HG02678 (cell line): ENCODE measurements at regions not wholly inside any gene's neighbourhood (a gene's known extent, or its start where the extent isn't known, plus 50 kb on each side); places are given as distances from the start of the nearest gene placed in this dataset.
"Not testable (repeated sequence)": the region's sequence is repeated elsewhere in the genome, so short reads cannot be mapped to it uniquely, and the experiment has no call there.

Experiments
- ATAC-seq: cut with Tn5 transposase; IDR thresholded peaks from one replicate; pipeline ENCODE4 v1.9.1; 2021; ENCODE audit warnings: mild to moderate bottlenecking, moderate library complexity; ENCODE audit not compliant: unreplicated experiment

DNA sequence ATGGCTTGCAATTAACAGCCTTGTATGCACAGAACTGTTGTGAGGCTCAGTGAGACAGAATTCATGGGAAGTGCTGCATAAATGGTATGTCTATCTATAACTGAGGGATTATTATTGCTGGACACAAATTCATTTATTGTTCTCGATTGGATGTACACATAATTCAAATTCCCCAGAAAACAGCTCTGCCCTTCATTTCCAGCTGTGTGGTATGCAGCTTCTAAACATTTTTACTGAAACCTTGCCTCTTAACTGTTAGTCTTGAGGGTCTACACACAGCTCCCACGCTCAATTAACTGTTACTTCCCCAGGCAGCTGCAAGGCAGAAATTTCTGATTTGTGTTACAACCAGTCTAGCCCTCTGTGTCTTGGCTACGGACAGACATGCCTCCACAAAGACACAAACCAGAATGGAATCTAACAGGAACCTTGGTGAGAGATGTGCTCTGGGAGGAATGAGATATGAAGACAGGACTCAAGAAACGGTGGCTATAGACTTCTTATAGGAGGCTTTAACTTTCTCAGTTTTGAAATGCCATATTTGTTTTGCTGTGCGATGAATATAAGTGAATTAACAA, 139.7 kb upstream of the TBL1XR1 start:
- ATAC-seq, result no peak

DNA sequence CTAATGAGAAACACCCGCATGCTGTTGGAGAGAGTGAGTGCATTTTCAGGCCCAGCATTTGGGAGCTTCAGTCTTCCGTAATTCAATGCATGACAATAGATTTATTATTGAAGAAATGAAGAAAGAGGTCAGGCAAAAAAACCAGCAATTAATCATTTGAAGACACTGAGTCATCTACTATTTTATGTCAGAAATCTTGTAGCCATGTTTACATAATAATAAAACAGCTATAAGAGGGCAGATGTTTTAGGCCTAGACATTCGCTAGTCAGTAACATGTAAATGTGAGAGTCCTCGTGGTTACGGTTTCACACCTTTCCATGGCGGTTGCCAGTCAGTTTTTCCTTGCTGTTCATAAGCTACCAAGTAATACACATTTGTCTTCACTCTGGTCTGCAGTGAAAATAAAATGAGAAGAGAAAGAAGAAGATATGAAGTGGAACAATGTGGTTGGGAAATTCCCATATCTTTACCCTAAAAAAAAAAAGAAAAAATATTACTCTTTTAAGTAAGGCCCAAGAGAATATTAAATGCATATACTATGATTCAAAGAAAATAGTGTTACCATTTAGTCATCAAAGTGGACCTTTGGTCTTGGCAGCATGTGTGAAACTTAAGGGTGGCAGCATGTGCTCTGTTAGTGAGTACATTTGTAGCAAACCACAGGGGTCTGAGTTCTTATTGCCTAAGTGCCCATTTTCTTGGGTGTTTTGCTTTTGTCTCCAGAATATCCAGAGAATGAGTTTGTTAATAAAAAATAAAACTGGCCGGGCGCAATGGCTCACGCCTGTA, 140.5 kb upstream of the TBL1XR1 start:
- ATAC-seq, result peak; percentile 83

DNA sequence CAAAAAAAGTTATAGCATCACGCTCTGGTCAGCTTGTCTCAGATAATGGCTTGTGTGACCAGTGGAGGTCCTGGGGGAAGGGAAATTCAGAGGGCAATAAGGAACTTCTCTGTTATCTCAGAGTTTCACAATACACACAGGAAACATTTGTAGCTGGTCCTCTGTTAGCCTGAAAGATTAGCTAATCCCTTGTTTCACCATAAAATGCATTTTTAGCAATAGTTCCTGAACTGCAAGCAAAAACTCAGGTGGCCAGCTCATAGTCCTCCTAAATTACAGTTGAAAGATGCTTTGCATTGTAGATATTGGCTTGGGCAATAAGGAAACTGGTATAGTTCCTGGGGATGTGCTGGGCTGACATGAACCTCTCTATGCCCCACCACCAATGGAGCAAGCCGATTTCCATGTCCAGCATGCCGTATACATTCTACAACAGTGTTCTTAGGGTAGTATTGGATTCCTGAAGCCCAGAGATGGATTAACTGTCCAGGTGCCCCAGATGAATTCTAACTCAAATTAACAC, 141.5 kb upstream of the TBL1XR1 start:
- ATAC-seq, result no peak

DNA sequence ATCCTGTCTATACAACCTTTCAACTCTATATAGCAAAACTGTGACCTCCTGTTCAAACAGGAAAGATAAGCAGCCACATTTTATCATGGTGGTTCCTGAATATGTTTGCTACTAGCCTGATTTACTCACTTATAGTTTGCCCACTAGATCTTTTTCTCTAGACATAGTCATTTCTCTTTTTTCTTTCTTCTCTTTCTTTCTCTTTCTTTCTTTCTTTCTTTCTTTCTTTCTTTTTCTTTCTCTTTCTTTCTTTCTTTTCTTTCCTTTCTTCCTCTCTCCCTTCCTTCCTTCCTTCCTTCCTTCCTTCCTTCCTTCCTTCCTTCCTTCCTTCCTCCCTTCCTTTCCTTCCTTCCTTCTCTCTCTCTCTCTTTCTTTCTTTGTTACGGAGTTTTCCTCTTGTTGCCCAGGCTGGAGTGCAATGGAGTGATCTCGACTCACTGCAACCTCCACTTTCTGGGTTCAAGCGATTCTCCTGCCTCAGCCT, 142.0 kb upstream of the TBL1XR1 start:
- ATAC-seq, result not testable (repeated sequence)

DNA sequence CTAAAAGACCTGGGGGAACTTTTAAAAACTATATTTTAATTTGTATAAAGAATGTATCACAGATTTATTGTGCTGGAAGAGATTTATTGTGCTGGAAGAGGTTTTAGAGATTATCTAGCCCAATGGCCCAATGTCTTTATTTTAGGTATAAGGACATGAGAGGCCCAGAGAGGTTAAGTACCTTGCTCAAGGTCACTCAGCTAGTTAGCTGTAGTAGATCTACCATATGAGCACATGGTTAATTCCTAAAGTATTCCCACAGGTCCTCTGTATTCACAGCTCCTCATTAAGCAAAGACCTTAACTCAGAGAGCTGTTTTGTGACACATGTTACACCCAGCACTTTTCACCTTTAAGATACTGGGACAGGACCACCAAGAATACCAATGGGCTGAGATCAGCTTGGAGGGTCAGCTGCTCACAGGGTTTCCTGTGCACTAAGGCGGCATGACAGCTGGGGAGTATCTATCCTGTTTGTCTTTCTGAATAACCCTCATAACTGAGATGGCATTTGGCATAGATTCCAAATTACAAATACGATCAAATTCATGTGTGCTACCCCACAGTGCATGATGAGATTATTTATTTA, 143.1 kb upstream of the TBL1XR1 start:
- no peak for ATAC-seq

DNA sequence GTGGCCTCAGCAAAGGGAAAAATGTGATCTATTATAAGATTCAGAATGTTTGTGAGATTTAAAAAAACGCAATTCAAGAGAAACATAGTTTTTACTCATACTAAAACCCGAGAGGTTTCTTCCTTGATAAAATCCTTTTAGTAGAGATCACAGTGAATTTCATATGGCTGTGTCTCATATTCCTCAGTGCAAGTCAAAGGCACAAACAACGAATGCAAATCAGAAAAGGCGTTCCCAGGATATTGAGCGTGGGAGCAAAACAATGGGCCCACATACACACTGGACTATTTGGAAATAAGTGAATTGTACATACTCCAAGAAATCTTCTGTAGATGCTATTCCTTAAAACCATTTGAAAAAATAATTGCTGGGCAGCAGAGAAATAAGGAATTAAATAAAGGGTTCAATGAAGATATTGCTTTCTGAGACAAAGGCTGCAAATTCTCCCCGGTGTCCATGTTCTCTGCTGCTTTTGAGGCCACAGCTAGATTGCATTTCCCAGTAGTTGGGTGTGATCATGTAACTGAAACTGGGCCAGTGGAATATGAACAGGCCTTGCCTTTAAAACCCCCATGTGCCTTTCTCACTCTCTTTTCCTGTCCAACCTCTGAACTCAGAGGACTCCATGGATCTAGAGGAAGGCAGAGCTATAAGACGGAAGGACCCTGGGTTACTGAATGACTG, 144.6 kb upstream of the TBL1XR1 start:
- no peak for ATAC-seq

DNA sequence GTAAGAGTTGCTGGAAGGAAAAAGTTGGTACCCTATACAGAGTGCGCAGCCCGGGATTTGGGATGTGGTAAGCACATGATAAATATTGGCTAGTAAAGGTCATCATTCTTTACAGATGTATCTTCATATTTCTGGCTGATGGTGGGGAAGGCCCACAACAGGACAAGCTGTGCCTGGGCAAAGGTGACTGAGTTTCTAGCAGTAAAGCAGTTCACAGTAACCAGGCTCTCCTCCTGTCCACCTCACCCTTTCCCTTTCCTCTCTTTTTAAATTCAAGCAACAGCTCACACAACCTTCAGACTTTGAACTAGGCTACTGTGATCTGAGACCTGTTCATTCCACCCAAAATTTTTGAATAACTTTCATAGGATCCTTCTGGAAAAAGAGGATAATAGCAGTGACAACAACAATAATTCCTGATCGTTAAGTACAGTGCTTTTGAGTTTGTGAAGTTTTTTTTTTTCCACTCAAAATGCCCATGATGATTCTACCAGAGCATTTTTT, 145.9 kb upstream of the TBL1XR1 start:
- ATAC-seq, result no peak

DNA sequence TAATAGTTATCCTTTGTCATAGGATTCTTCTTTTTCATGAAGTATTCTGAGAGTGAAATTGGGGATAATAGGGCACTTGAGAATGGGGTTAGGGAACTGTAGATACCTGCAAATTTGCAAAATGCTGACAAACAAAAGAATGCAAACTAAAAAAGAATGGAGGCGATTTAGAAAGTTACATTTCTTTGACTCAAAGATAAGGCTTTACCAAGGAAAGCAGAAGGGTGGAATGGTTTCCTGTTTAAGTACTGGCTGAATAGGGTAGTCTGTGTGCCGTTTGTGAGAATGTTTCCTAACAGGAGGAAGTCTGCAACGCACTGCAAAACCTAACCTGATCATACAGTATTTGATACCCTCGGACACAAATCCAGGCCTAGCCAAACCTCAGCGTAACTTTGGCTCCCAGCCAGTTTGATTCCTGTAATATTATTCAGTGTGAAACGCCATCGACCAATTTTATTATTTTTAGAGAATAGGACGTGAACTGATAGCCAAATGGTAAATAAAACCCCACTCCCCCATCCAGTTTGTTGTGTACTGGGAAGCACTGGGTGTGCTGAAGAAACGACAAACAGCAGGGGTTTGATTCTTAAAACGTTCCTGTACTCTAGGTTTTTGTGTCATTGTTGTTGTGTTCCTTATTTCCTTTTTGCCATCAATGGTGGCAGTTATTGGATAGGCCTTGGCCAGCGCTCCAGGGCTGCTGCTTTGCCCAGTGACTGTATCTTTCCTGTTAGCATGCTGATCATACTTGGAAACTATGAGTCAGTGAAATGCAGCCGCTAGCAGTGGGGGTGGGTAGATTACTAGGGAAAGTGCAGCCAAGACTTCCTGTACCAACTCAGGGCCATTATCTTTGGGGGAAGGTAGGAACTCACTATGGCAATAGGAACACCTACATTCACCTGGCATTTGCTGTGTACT, 148.0 kb upstream of the TBL1XR1 start:
- peak; percentile 76 for ATAC-seq

DNA sequence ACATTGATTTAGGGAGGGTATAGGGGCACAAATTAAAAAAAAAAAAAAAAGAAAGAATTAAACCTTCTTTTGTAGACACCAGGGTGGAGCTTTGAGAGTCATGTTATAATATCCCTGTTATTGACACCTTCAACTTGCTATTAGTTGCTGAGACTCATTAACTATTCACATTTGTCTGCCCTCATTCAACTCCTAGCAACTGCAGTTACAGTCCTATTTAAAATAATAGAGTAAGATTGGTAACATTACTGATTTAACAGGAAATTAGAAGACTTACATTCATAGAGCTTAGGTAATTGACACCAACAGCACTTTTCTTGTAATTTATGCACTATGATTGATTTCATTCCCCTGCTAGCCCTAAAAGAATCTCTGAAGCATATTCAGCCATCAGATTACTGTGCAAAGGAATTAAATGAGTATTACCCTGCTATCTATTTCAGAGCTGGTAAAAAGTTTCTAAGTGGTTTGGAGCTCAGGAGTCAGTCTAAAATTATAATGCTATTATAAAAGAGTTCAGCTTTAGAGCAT, 148.8 kb upstream of the TBL1XR1 start:
- ATAC-seq, result no peak

DNA sequence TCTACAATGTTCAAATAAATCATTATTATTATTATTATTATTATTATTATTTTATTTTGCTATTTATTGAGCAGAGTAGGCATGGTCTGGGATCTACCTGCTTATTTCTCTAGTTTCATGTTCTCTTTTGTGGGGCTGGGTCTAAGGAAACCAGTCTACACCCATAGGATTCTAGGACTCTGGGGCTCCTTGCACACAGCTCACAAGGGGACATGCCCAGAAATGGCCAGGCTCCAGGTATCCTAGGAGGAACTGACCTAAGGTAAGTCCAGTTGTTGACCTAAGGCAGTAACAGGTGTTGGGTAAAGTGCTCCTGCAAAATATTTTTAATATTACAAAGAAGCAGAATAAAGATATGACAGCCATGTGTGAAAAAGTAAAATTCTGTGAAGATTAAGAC, 149.6 kb upstream of the TBL1XR1 start:
- ATAC-seq, result no peak

DNA sequence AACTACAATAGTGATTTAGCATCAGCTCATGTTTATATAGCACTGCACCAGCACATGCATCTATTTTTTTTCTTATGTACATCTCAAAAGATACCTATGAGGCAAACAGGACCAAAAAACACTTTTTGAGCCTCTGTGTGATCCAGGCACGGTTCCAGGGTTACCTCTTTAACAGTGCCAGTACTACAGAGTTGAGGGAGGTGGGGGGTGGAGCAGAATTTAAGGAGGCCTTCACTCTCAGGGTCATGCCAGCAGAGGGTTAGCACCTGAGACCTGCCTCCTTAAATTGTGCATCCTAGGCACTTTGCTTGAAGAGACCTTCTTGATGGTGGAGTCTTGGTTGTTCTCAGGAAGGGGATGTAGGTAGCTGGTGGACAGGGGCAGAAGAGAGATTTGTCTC, 150.3 kb upstream of the TBL1XR1 start:
- ATAC-seq, result no peak

DNA sequence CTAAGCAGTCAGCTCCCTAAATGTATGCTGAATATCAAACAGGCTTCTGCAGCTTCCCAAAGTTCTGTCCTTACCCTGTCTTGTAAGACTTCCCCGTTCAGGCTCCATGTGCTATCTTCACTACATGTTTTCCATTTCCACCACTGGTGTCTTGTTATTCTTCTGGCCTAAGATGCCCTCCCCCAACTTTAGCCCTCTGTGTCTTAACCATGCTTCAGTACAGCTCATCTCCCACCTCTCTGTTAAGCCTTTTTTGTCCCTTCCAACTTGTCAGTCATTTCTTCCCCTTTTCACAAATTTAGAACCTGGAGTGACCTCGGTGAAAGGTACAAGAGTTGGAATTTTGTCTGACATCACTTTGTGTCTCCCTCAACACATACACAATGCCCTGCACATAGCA, 151.7 kb upstream of the TBL1XR1 start:
- ATAC-seq, result no peak

DNA sequence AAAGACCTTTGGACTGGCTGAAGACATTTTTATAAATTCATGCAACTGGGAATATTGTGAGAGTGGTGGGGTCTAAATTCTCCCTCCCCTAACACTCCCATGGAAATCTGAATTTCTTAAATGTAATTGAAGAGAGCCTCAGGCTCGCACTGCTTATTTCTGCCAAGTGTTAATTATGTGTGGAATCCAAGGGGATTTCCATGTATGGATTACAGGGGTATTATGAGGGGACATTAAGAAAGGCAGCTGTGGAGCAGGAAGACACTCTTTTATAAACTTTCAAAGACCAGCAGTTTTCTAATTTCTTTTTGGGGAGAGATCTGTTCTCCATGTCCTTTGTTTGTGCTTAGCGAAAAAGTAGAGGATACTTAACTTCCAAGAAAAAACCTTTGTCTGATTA, 152.1 kb upstream of the TBL1XR1 start:
- ATAC-seq, result no peak

DNA sequence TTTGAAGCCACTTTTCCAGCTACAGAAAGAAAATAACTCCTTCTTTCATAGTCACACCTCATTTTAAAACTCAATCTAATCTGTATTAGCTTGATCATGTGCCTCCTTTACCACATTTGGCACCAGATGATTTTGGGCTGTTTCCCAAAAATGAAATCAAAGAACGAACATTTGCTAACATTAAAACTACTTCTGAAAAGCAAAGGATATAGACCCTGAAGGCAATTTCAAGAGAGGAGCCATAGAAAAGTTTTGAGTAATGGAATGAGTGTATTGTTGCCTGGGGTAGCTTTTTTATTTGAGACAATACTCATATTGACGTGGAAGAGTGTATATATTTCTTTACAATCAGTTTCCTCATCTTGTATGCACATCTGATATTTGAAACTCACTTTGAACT, 152.8 kb upstream of the TBL1XR1 start:
- no peak for ATAC-seq

DNA sequence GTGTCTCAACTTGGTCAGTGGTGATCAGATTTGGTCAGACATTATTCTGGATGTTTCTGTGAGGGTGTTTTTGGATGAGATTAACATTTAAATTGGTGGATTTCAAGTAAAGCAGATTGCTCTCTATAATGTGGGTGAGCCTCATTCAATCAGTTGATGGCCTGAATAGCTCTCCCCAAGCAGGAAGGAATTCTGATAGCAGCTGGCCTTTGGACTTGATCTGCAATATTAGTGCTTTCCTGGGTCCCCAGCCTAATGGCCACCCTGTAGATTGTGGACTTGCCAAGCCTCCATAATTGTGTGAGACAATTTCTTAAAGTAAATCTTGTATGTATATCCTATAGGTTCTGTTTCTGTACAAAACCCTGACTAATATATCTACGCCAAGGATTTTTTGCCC, 153.9 kb upstream of the TBL1XR1 start:
- no peak for ATAC-seq

DNA sequence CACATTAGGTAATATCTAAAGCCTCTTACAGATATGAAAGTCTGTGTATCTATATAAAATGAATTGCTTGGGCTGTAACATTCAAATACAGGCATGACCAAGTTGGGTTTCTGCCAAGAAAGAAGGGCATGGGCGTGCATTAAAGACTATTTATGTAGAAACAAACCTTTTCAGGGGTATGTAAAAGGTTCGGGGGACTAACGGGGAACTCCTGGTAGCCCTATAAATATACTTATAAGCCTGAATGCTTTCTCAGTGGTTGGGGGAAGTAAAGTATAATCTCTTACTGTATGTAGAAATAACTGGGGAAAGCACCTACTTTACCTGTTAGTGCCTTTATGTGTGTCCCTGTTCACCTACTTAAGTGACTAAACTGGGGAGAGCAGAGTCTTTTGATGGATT, 154.5 kb upstream of the TBL1XR1 start:
- peak; percentile 97 for ATAC-seq

DNA sequence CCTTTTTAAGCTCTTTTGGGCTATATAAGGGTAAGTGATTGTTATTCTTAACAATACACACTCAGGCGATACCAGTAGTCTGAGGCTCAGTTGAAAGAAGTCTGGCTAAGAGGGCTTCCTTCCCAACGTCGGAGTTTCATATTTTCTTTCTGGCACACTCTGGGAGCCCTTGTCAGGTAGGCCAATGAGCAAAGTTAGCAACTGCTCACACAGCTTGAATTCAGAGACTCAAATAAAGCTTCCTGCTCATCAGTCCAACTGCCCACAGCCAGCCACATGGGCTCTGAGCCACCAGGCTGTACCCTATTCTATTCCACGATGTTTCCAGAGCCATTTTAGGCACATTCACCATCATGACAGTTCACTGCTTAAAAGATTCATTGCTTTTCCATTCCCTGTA, 155.1 kb upstream of the TBL1XR1 start:
- ATAC-seq, result no peak

DNA sequence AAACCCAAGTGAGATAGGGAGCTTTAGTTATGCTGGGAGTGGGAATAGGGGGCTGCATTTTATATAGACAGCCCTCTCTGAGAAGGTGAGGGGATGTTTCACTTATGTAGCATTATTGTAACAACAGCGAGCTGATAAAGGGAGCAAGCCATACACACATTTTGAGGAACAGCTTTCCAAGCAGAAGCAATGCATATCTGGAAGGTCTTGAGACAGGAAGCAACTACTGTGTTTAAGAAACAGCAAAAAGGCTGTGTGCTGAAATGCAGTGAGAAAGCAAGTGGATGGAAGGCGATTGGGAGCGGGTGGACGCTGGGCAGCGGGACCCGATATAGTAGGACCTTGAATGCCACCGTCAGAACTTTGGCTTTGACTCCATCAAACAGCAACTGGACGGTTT, 155.9 kb upstream of the TBL1XR1 start:
- no peak for ATAC-seq

DNA sequence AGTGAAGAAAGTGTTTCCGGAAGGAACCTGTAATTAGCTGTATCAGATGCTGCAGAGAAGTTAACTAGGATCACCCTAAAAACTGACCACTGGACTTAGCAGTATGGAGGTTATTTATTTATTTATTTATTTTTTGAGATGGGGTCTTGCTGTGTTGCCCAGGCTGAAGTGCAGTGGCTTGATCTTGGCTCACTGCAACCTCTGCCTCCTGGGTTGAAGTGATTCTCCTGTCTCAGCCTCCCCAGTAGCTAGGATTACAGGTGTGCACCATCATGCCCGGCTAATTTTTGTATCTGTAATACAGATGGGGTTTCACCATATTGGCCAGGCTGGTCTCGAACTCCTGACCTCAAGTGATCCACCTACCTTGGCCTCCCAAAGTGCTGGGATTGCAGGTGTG, 156.6 kb upstream of the TBL1XR1 start:
- ATAC-seq, result not testable (repeated sequence)

DNA sequence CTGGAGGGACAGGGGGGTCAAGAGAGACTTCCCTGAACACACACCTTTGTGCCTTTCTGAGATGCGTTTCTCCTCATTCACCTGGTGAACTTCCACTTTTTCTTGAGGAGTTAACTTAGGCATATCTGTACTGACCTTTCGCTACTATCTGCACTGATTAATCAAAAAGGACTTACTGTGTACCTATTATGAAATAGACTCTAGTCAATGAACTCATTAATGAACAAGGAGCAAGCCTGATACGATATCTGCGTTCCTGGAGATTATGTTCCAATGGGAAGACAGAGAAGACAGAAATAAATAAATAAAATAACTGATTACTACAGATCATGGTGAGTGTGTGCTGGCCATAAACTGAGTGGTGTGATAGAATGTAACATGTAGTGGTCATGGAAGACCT, 157.2 kb upstream of the TBL1XR1 start:
- ATAC-seq, result no peak
